ENCODE measurements at regions not wholly inside any gene's neighbourhood (a gene's known extent, or its start where the extent isn't known, plus 50 kb on each side); places are given as distances from the start of the nearest gene placed in this dataset.

DNA sequence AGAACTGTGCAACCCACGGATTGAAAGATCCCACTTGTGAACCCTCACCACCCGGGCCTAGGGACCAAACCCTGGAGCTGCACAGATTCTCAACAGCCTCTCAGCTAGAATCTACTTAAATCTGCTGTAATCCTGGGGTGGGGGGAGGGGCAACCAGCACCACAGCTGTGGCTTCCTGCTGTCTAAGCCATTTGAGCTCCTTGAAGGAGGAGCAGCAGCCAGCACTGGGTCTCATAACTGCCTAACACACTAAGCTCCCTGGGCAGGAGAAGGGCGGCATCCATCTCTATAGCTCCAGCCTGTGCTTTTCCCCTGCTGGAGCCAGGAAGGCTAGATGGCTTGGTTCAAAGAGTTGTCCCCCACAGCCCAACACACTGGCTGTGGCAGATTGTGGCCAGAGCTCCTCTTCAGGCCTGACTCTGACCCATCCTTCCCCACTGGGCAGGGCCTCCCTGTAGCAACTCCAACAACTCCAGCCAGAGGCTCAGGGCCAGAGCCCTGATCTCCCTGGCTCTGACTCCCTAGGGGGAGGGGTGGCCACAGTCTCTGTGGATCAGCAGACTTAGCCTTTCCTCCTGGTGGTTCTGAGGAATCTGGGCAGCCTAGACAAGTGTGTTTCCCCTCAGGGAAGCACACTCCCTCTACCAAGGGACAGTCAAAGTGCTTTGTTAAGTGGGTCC is 72.0 kb upstream of the C9orf72 start:
- Histone ChIP-seq H2AFZ (ENCODE audit: low read depth, low read length) (no peak overlapping the region), H3K9me3 (replicated peaks; ENCODE audit: control insufficient read depth, insufficient read depth, low read length) (no peaks in the 10 kb centered on the region), H4K20me1 (replicated peaks; ENCODE audit: control insufficient read depth, extremely low read depth, insufficient read depth, low read length) (no peaks in the 10 kb centered on the region), H3K4me2 (ENCODE audit: insufficient read depth, low read length) (no peak overlapping the region), H3K27me3 (ENCODE audit: control insufficient read depth in 2 of 2, insufficient read depth in 2 of 2, low read length in 2 of 2) (no peaks in the 10 kb centered on the region), H3K79me2 (ENCODE audit: control insufficient read depth, insufficient read depth, low read length) (no peaks in the 10 kb centered on the region), H3K27ac (ENCODE audit: insufficient read depth, low read depth, low read length) (no peak overlapping the region), H3K9ac (replicated peaks; ENCODE audit: extremely low read depth, insufficient read depth, low read length) (no peak overlapping the region), H3K4me1 (ENCODE audit: control insufficient read depth, extremely low read depth, insufficient read depth, low read length) (no peaks in the 10 kb centered on the region), H3K36me3 (ENCODE audit: control insufficient read depth in 2 of 2, extremely low read depth in 1 of 2, insufficient read depth in 2 of 2, low read length in 2 of 2) (no peaks in the 10 kb centered on the region), H3K9me1 (replicated peaks; ENCODE audit: control insufficient read depth, extremely low read depth, insufficient read depth, low read length) (no peaks in the 10 kb centered on the region), H3K4me3 (replicated peaks in 1 of 3; ENCODE audit: insufficient read depth in 1 of 3, low read depth in 1 of 3, low read length in 3 of 3) (no peak overlapping the region)
- dilution Hi-C loops (cut with MboI; ENCODE audit: extremely low pct_ligation_motif_present, low sequenced_read_pairs) = no loop called here
- no TSS peak for BruUV-seq (replicated peaks)
- TF ChIP-seq EZH2 (IDR thresholded peaks at IDR 0.05; ENCODE audit: borderline replicate concordance, low read depth, low read length, severe bottlenecking) (no peak), JUN (IDR thresholded peaks at IDR 0.05; ENCODE audit: borderline replicate concordance, insufficient read depth, insufficient read length, low read depth) (no peak), POLR2AphosphoS5 (IDR thresholded peaks at IDR 0.05; ENCODE audit: insufficient read depth, low read depth, low read length) (no peak), MYC (IDR thresholded peaks at IDR 0.05; ENCODE audit: low read depth, low read length) (no peak), FOS (IDR thresholded peaks at IDR 0.05; ENCODE audit: borderline replicate concordance, insufficient read depth, low read length) (no peak), GATA2 (IDR thresholded peaks at IDR 0.05; ENCODE audit: insufficient read depth, insufficient read length, low read depth, low read length) (no peak), POLR2A (IDR thresholded peaks at IDR 0.05; ENCODE audit: low read depth, low read length) (no peak)
- TF ChIP-seq, protein P1, sequence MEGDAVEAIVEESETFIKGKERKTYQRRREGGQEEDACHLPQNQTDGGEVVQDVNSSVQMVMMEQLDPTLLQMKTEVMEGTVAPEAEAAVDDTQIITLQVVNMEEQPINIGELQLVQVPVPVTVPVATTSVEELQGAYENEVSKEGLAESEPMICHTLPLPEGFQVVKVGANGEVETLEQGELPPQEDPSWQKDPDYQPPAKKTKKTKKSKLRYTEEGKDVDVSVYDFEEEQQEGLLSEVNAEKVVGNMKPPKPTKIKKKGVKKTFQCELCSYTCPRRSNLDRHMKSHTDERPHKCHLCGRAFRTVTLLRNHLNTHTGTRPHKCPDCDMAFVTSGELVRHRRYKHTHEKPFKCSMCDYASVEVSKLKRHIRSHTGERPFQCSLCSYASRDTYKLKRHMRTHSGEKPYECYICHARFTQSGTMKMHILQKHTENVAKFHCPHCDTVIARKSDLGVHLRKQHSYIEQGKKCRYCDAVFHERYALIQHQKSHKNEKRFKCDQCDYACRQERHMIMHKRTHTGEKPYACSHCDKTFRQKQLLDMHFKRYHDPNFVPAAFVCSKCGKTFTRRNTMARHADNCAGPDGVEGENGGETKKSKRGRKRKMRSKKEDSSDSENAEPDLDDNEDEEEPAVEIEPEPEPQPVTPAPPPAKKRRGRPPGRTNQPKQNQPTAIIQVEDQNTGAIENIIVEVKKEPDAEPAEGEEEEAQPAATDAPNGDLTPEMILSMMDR (IDR thresholded peaks at IDR 0.05; ENCODE audit: extremely low read depth in 1 of 2, insufficient read depth in 1 of 2, low read depth in 1 of 2, low read length in 2 of 2) = no peak
- TF ChIP-seq, protein P2, sequence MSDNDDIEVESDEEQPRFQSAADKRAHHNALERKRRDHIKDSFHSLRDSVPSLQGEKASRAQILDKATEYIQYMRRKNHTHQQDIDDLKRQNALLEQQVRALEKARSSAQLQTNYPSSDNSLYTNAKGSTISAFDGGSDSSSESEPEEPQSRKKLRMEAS (IDR thresholded peaks at IDR 0.05; ENCODE audit: insufficient read depth, insufficient read length) = no peak
- intact Hi-C loops (cut with micrococcal nuclease) = no loop called here
- ChIA-PET CTCF (no interaction called here), POLR2A (no interaction called here)
- FAIRE-seq (no peak), DNase-seq (ENCODE audit: low read depth, low spot score) (no peak)
